GM12878 (cell line): ENCODE measurements at regions not wholly inside any gene's neighbourhood (a gene's known extent, or its start where the extent isn't known, plus 50 kb on each side); places are given as distances from the start of the nearest gene placed in this dataset.

Source experiments
- ATAC-seq: fragments of 200-7000 bp; cut with Tn5 transposase; 3 replicates; pipeline ENCODE4 v1.9.1; 2020; ENCODE audit warnings: mild to moderate bottlenecking, moderate library complexity
- BruUV-seq: library from RNA; stranded (reverse); fragments of 400-500 nt; replicated peaks from 2 replicates; lab custom pipeline; 2021; lab: Mats Ljungman, UMichigan
- CTCF ChIA-PET: fragments of 300-600 bp; sonication (Branson Sonifier 250); formaldehyde crosslinking; extraction: SDS; loops from one replicate; lab custom pipeline; 2021; ENCODE audit warnings: inconsistent platforms; lab: Yijun Ruan, JAX
- POLR2A ChIA-PET: fragments of 350-600 bp; formaldehyde crosslinking; extraction: SDS; loops from one replicate; lab custom pipeline; 2021; ENCODE audit warnings: inconsistent platforms; lab: Charles Lee
- RAD21 ChIA-PET: fragments of 300-600 bp; sonication (Branson Sonifier 250); formaldehyde crosslinking; loops from one replicate; lab custom pipeline; 2023; ENCODE audit warnings: antibody characterized with exemption; ENCODE audit not compliant: unreplicated experiment; lab: Charles Lee
- SMC1A ChIA-PET: fragments of 300-600 bp; sonication (Branson Sonifier 250); formaldehyde crosslinking; loops from one replicate; lab custom pipeline; 2023; ENCODE audit not compliant: unreplicated experiment, uncharacterized antibody; lab: Charles Lee
- DNase-seq: peaks from one replicate; pipeline ENCODE4 v3.0.0-alpha.2; 2011; ENCODE audit warnings: low read depth, low spot score
- FAIRE-seq: peaks from 3 replicates; lab custom pipeline; 2011; peaks lifted over from hg19 to GRCh38; lab: Jason Lieb, UNC
- H2AFZ ChIP-seq: 2 replicates; pipeline ENCODE4 v1.6.0; 2011; ENCODE audit warnings: low read depth, low read length, control low read depth; ENCODE audit not compliant: control insufficient read depth
- H3K27ac ChIP-seq: 2 replicates; pipeline ENCODE4 v1.5.1; 2011; ENCODE audit warnings: control low read depth; ENCODE audit not compliant: control insufficient read depth, insufficient read depth
- H3K27me3 ChIP-seq, 2 experiments: replicated peaks in 1 of 2; 2 replicates each; pipeline versions ENCODE4 v1.6.0 to v1.6.1; 2011; ENCODE audit warnings: low read length in 1 of 2; ENCODE audit not compliant: control insufficient read depth in 2 of 2, insufficient read depth in 2 of 2
- H3K36me3 ChIP-seq, 2 experiments: 2 replicates each; pipeline ENCODE4 v1.5.1; 2011; ENCODE audit warnings: low read length in 1 of 2; ENCODE audit not compliant: control insufficient read depth in 2 of 2, insufficient read depth in 2 of 2
- H3K4me1 ChIP-seq: 2 replicates; pipeline ENCODE4 v1.6.1; 2011; ENCODE audit warnings: mild to moderate bottlenecking, low read length, moderate library complexity, mixed read lengths; ENCODE audit not compliant: control insufficient read depth, insufficient read depth
- H3K4me2 ChIP-seq: 2 replicates; pipeline ENCODE4 v1.6.0; 2011; ENCODE audit warnings: control low read depth; ENCODE audit not compliant: control insufficient read depth, insufficient read depth
- H3K4me3 ChIP-seq: fragments of 200-600 bp; sonication (generic); 2 replicates; pipeline ENCODE4 v1.5.1; 2016
- H3K79me2 ChIP-seq: 2 replicates; pipeline ENCODE4 v1.6.0; 2011; ENCODE audit warnings: low read length; ENCODE audit not compliant: control insufficient read depth, insufficient read depth
- H3K9ac ChIP-seq: 2 replicates; pipeline ENCODE4 v1.8.0; 2011; ENCODE audit warnings: low read length, control low read depth, mixed read lengths; ENCODE audit not compliant: control insufficient read depth, insufficient read depth
- H3K9me3 ChIP-seq: replicated peaks from 3 replicates; pipeline ENCODE4 v1.5.1; 2011; ENCODE audit warnings: mild to moderate bottlenecking, low read length; ENCODE audit not compliant: control insufficient read depth, insufficient read depth
- H4K20me1 ChIP-seq: 2 replicates; pipeline ENCODE4 v1.6.0; 2011; ENCODE audit not compliant: control insufficient read depth, insufficient read depth
- CHD2 ChIP-seq: IDR thresholded peaks from 2 replicates; pipeline ENCODE4 v1.6.1; 2011; ENCODE audit warnings: low read depth, low read length, improper control_type of control experiment, borderline replicate concordance
- GABPA ChIP-seq: IDR thresholded peaks from 2 replicates; pipeline ENCODE4 v1.6.1; 2014; ENCODE audit warnings: antibody characterized with exemption, low read depth, mild to moderate bottlenecking, inconsistent platforms
- IKZF1 ChIP-seq: fragments of 450-650 bp; conservative IDR thresholded peaks from 2 replicates; pipeline ENCODE4 v1.6.1; 2017; ENCODE audit warnings: antibody characterized with exemption, mild to moderate bottlenecking
- LARP7 ChIP-seq: fragments of 450-650 bp; IDR thresholded peaks from 2 replicates; pipeline ENCODE4 v1.6.1; 2017; ENCODE audit warnings: mild to moderate bottlenecking
- MYB ChIP-seq: fragments of 150-350 bp; IDR thresholded peaks from 2 replicates; pipeline ENCODE4 v1.6.1; 2014; ENCODE audit warnings: mild to moderate bottlenecking, low read depth, low read length, borderline replicate concordance
- MYC ChIP-seq: IDR thresholded peaks from 2 replicates; pipeline ENCODE4 v1.6.1; 2011; ENCODE audit warnings: mild to moderate bottlenecking, low read length, moderate library complexity, inconsistent platforms; ENCODE audit not compliant: insufficient read depth, insufficient replicate concordance, insufficient read length, severe bottlenecking
- NRF1 ChIP-seq: conservative IDR thresholded peaks from 2 replicates; pipeline ENCODE4 v1.6.1; 2011; ENCODE audit warnings: mild to moderate bottlenecking, low read depth, low read length, improper control_type of control experiment
- PAX5 ChIP-seq: IDR thresholded peaks from 2 replicates; pipeline ENCODE4 v1.6.1; 2011; ENCODE audit warnings: low read depth, low read length, borderline replicate concordance
- SIX5 ChIP-seq: IDR thresholded peaks from 2 replicates; pipeline ENCODE4 v1.6.1; 2011; ENCODE audit warnings: mild to moderate bottlenecking, low read depth, low read length, moderate library complexity; ENCODE audit not compliant: severe bottlenecking
- SMC3 ChIP-seq: IDR thresholded peaks from 2 replicates; pipeline ENCODE4 v1.6.1; 2011; ENCODE audit warnings: low read length, improper control_type of control experiment, borderline replicate concordance
- SPI1 ChIP-seq: IDR thresholded peaks from 2 replicates; pipeline ENCODE4 v1.6.1; 2011; ENCODE audit warnings: low read depth, mild to moderate bottlenecking, low read length, moderate library complexity, borderline replicate concordance; ENCODE audit not compliant: insufficient read depth
- STAT3 ChIP-seq: IDR thresholded peaks from 2 replicates; pipeline ENCODE4 v1.6.1; 2011; ENCODE audit warnings: low read depth, low read length, improper control_type of control experiment
- TCF12 ChIP-seq: IDR thresholded peaks from 2 replicates; pipeline ENCODE4 v1.6.1; 2011; ENCODE audit warnings: low read depth, mild to moderate bottlenecking, low read length
- USF2 ChIP-seq: IDR thresholded peaks from 2 replicates; pipeline ENCODE4 v1.6.1; 2011; ENCODE audit warnings: low read depth, low read length, improper control_type of control experiment, borderline replicate concordance
- ZNF592 ChIP-seq: fragments of 450-650 bp; IDR thresholded peaks from 2 replicates; pipeline ENCODE4 v1.6.1; 2017; ENCODE audit warnings: mild to moderate bottlenecking, moderate library complexity
- WGBS: methylation state at CpG from one replicate; pipeline ENCODE4 v1.1.6; 2016; ENCODE audit warnings: low lambda C conversion rate; ENCODE audit not compliant: insufficient replicate concordance, insufficient coverage; ENCODE audit errors: missing lambda C conversion rate; 5-methylcytosine and 5-hydroxymethylcytosine counted together
- in situ Hi-C: fragments of 300-500 bp; cut with MboI; formaldehyde crosslinking; loops from 9 replicates; pipeline ENCODE4 v1.14.3; 2018; ENCODE audit warnings: mixed read lengths
- intact Hi-C: fragments of 100-400 bp; cut with micrococcal nuclease; formaldehyde crosslinking; loops from one replicate; pipeline ENCODE4 v1.14.2; 2022; ENCODE audit not compliant: unreplicated experiment

- BruUV-seq: no TSS peak
- ChIA-PET CTCF (no interaction called here), SMC1A (no interaction called here), RAD21 (no interaction called here), POLR2A (no interaction called here)
- no peaks in the 10 kb centered on the region for H3K36me3 ChIP-seq
- H2AFZ ChIP-seq: no peak overlapping the region
- WGBS: 24% methylated on average over 12 of the region's 12 CpGs
- no peak overlapping the region for H3K4me2 ChIP-seq
- H3K79me2 ChIP-seq: no peaks in the 10 kb centered on the region
- ATAC-seq (no peak), DNase-seq (no peak), FAIRE-seq (no peak)
- H3K4me1 ChIP-seq: no peaks in the 10 kb centered on the region
- no peak overlapping the region for H3K27ac ChIP-seq
- intact Hi-C loops: no loop called here
- H3K9ac ChIP-seq: no peak overlapping the region
- H3K9me3 ChIP-seq: no peaks in the 10 kb centered on the region
- in situ Hi-C loops: no loop called here
- no peaks in the 10 kb centered on the region for H4K20me1 ChIP-seq
- no peaks in the 10 kb centered on the region for H3K27me3 ChIP-seq
- TF ChIP-seq NRF1 (no peak), IKZF1 (no peak), STAT3 (no peak)
- no peak overlapping the region for H3K4me3 ChIP-seq
Observed at GRCh38 chr9:135377431-135377830, 102.2 kb upstream of the PPP1R26 start.

DNA sequence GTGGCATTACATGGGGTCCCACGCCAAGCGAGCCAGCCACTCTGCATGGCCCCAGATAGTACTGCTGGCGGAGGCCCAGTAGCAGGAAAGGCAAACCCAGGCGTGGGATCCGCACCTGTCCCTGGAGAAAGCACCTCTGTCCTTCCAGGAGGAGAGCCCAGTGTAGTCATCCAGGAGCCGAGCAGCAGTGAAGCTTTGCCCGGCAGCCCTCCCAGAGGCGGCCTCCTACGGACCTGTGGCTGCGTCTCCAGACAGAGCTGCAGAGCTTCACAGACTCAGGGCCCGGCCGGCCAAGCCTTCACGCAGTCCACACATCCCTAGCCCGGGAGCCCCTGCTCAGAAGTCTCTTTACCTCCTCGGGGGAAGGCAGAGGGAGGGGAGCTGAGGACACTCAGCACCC lies 100.8 kb upstream of the PPP1R26 start:
- no peaks in the 10 kb centered on the region for H4K20me1 ChIP-seq
- intact Hi-C loops: no loop called here
- H3K9me3 ChIP-seq: no peaks in the 10 kb centered on the region
- ChIA-PET SMC1A (no interaction called here), POLR2A (no interaction called here), RAD21 (no interaction called here), CTCF (no interaction called here)
- H3K4me3 ChIP-seq: no peak overlapping the region
- no peaks in the 10 kb centered on the region for H3K36me3 ChIP-seq
- BruUV-seq: no TSS peak
- H2AFZ ChIP-seq: no peak overlapping the region
- WGBS: 43% methylated on average over 15 of the region's 15 CpGs
- H3K4me2 ChIP-seq: no peak overlapping the region
- ATAC-seq: no peak
- DNase-seq: no peak
- H3K4me1 ChIP-seq: no peaks in the 10 kb centered on the region
- no peaks in the 10 kb centered on the region for H3K79me2 ChIP-seq
- no peak for FAIRE-seq
- H3K9ac ChIP-seq: no peak overlapping the region
- in situ Hi-C loops: no loop called here
- no peaks in the 10 kb centered on the region; a peak in 1 of 4 replicates for H3K27me3 ChIP-seq
- no peak for TF ChIP-seq MYB
- no peak for TF ChIP-seq SPI1
- TF ChIP-seq PAX5: no peak
- TF ChIP-seq CHD2: no peak
- TF ChIP-seq TCF12: no peak
- TF ChIP-seq SIX5: no peak
- TF ChIP-seq USF2: no peak
- no peak for TF ChIP-seq MYC
- no peak for TF ChIP-seq SMC3
- TF ChIP-seq GABPA: no peak
- no peak for TF ChIP-seq LARP7
- TF ChIP-seq ZNF592: no peak
- no peak overlapping the region for H3K27ac ChIP-seq
